Type B pancreatic cell (in vitro differentiated cells): ENCODE measurements at regions not wholly inside any gene's neighbourhood (a gene's known extent, or its start where the extent isn't known, plus 50 kb on each side); places are given as distances from the start of the nearest gene placed in this dataset.

Experiments used
- DNase-seq: peaks from one replicate; pipeline ENCODE4 v3.0.0; 2021; ENCODE audit warnings: mixed read lengths; ENCODE audit not compliant: unreplicated experiment; ENCODE audit errors: extremely low spot score
- H3K27ac Mint-ChIP-seq: 2 replicates; pipeline ENCODE4 v1.8.0; 2021; ENCODE audit warnings: mild to moderate bottlenecking, mixed read lengths
- H3K27me3 Mint-ChIP-seq: 2 replicates; pipeline ENCODE4 v1.8.0; 2021; ENCODE audit warnings: mixed read lengths
- H3K36me3 Mint-ChIP-seq: 2 replicates; pipeline ENCODE4 v1.8.0; 2021; ENCODE audit warnings: mixed read lengths
- H3K4me1 Mint-ChIP-seq: one replicate; pipeline ENCODE4 v1.8.0; 2021; ENCODE audit warnings: mixed read lengths; ENCODE audit not compliant: unreplicated experiment
- H3K4me3 Mint-ChIP-seq: 2 replicates; pipeline ENCODE4 v1.8.0; 2021; ENCODE audit warnings: mild to moderate bottlenecking, mixed read lengths
- H3K9me3 Mint-ChIP-seq: 2 replicates; pipeline ENCODE4 v1.8.0; 2021; ENCODE audit warnings: mixed read lengths
- CTCF ChIP-seq: fragments of 200-600 bp; sonication (generic); conservative IDR thresholded peaks from 2 replicates; pipeline ENCODE4 v1.5.0; 2021; ENCODE audit warnings: antibody characterized with exemption, mild to moderate bottlenecking

GRCh38 chr2:241924069-241924908 lies 54.8 kb downstream of the RTP5 start:
- Mint-ChIP-seq H3K9me3 (no peaks in the 10 kb centered on the region), H3K36me3 (no peaks in the 10 kb centered on the region), H3K27ac (no peak overlapping the region), H3K4me1 (no peaks in the 10 kb centered on the region), H3K27me3 (peaks cover 7% of the 10 kb centered on the region), H3K4me3 (no peak overlapping the region)
- TF ChIP-seq CTCF, result no peak
- DNase-seq, result no peak

GRCh38 chr2:241924909-241925250 lies 55.4 kb downstream of the RTP5 start:
- no peaks in the 10 kb centered on the region for H3K4me1 Mint-ChIP-seq
- no peak overlapping the region for H3K27ac Mint-ChIP-seq
- H3K4me3 Mint-ChIP-seq, result no peak overlapping the region
- no peak for DNase-seq
- no peaks in the 10 kb centered on the region for H3K9me3 Mint-ChIP-seq
- no peaks in the 10 kb centered on the region for H3K36me3 Mint-ChIP-seq
- peaks cover 7% of the 10 kb centered on the region for H3K27me3 Mint-ChIP-seq
- TF ChIP-seq CTCF, result no peak

- peaks cover 7% of the 10 kb centered on the region for H3K27me3 Mint-ChIP-seq
- no peak for DNase-seq
- H3K27ac Mint-ChIP-seq, result no peak overlapping the region
- no peaks in the 10 kb centered on the region for H3K9me3 Mint-ChIP-seq
- no peaks in the 10 kb centered on the region for H3K4me1 Mint-ChIP-seq
- TF ChIP-seq CTCF, result no peak
- no peaks in the 10 kb centered on the region for H3K36me3 Mint-ChIP-seq
- H3K4me3 Mint-ChIP-seq, result no peak overlapping the region
These were observed 55.7 kb downstream of the RTP5 start for GRCh38 chr2:241925277-241925676.

DNA sequence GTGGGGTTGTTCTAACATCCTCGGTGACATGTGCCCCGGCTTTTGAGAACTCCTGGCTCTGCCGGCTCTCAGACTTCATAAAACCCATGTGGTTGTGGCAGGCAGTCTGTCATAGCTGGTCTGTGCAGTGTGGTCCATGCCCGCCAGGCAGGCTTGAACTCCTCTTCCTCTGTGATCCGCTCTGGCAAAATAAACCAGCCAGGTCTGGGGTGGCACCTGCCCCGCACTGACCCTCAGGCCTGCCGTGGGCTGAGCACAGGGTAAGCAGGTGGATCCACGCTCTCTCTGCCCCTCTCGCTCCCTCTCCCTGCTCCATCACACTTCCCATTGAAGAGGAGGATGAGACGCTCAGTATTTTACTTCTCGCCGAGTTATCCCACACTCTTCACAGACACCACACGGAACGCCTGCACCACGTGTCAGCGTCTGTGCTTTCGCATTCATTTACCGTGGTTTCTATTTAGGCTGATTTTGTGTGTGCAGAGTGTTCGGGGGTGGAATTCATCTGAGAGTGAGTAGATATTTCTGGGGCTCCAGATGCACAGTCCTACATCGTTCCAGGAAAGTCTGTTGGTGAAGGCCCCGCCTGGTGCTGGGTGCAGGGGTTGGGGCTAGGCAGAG lies 56.4 kb downstream of the RTP5 start:
- no peaks in the 10 kb centered on the region for H3K9me3 Mint-ChIP-seq
- H3K4me3 Mint-ChIP-seq, result no peak overlapping the region
- no peak for TF ChIP-seq CTCF
- H3K27ac Mint-ChIP-seq, result no peak overlapping the region
- no peaks in the 10 kb centered on the region for H3K36me3 Mint-ChIP-seq
- peaks cover 7% of the 10 kb centered on the region for H3K27me3 Mint-ChIP-seq
- no peaks in the 10 kb centered on the region for H3K4me1 Mint-ChIP-seq
- no peak for DNase-seq

GRCh38 chr2:241926541-241927311 lies 57.2 kb downstream of the RTP5 start:
- no peak for DNase-seq
- no peaks in the 10 kb centered on the region for H3K36me3 Mint-ChIP-seq
- no peaks in the 10 kb centered on the region for H3K9me3 Mint-ChIP-seq
- H3K27me3 Mint-ChIP-seq, result peaks cover 7% of the 10 kb centered on the region
- TF ChIP-seq CTCF, result no peak
- no peaks in the 10 kb centered on the region for H3K4me1 Mint-ChIP-seq
- no peak overlapping the region for H3K4me3 Mint-ChIP-seq
- H3K27ac Mint-ChIP-seq, result no peak overlapping the region
